Karpas-422 (cell line): ENCODE measurements at regions not wholly inside any gene's neighbourhood (a gene's known extent, or its start where the extent isn't known, plus 50 kb on each side); places are given as distances from the start of the nearest gene placed in this dataset.
"Not testable (repeated sequence)": the region's sequence is repeated elsewhere in the genome, so short reads cannot be mapped to it uniquely, and the experiment has no call there.

Experiments used
- DNase-seq: peaks from one replicate; pipeline ENCODE4 v3.0.0-alpha.2; 2015
- H2AFZ ChIP-seq: fragments of 200-600 bp; sonication (generic); 2 replicates; pipeline ENCODE4 v1.6.1; 2014; ENCODE audit warnings: antibody characterized with exemption, low read length, mixed read lengths
- H3K27ac ChIP-seq: fragments of 200-600 bp; sonication (generic); 2 replicates; pipeline ENCODE4 v1.5.1; 2014; ENCODE audit warnings: mild to moderate bottlenecking, low read length, moderate library complexity
- H3K27me3 ChIP-seq: fragments of 200-600 bp; sonication (generic); 2 replicates; pipeline ENCODE4 v1.6.1; 2014; ENCODE audit warnings: low read length, mixed read lengths
- H3K36me3 ChIP-seq: fragments of 200-600 bp; sonication (generic); 2 replicates; pipeline ENCODE4 v1.6.1; 2014; ENCODE audit warnings: low read length, mixed read lengths; ENCODE audit not compliant: insufficient read depth
- H3K4me1 ChIP-seq: fragments of 200-600 bp; sonication (generic); 2 replicates; pipeline ENCODE4 v1.6.1; 2014; ENCODE audit warnings: mild to moderate bottlenecking, low read length, mixed read lengths
- H3K4me2 ChIP-seq: fragments of 200-600 bp; sonication (generic); 2 replicates; pipeline ENCODE4 v1.6.1; 2014; ENCODE audit warnings: low read length, low read depth, mild to moderate bottlenecking; ENCODE audit not compliant: poor library complexity, severe bottlenecking
- H3K4me3 ChIP-seq: fragments of 200-600 bp; sonication (generic); 2 replicates; pipeline ENCODE4 v1.5.1; 2014; ENCODE audit warnings: mild to moderate bottlenecking, antibody characterized with exemption, low read length, mixed read lengths
- H3K79me2 ChIP-seq: fragments of 200-600 bp; sonication (generic); 2 replicates; pipeline ENCODE4 v1.6.1; 2014; ENCODE audit warnings: mild to moderate bottlenecking, low read length, mixed read lengths
- H3K9ac ChIP-seq: fragments of 200-600 bp; sonication (generic); 2 replicates; pipeline ENCODE4 v1.6.0; 2014; ENCODE audit warnings: low read length
- H3K9me2 ChIP-seq: fragments of 200-600 bp; sonication (generic), shearing (Covaris generic); replicated peaks from 2 replicates; pipeline ENCODE4 v1.6.0; 2014; ENCODE audit warnings: mild to moderate bottlenecking, low read length, moderate library complexity; ENCODE audit not compliant: insufficient read depth
- H3K9me3 ChIP-seq: fragments of 300-700, 200-600 bp; sonication (generic); 2 replicates; pipeline ENCODE4 v1.6.1; 2014; ENCODE audit warnings: low read length, mixed read lengths
- H4K20me1 ChIP-seq: fragments of 200-600 bp; sonication (generic); 2 replicates; pipeline ENCODE4 v1.6.1; 2014; ENCODE audit warnings: mild to moderate bottlenecking, antibody characterized with exemption, low read length, low read depth; ENCODE audit not compliant: insufficient read depth

DNA sequence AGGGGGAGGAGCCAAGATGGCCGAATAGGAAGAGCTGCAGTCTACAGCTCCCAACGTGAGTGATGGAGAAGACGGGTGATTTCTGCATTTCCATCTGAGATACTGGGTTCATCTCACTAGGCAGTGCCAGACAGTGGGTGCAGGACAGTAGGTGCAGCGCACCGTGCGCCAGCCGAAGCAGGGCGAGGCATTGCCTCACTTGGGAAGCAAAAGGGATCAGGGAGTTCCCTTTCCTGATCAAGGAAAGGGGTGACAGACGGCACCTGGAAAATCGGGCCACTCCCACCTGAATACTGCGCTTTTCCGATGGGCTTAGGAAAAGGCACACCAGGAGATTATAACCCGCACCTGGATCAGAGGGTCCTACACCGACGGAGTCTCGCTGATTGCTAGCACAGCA lies 121.1 kb upstream of the SESTD1 start:
- H4K20me1 ChIP-seq, H3K9ac ChIP-seq, H2AFZ ChIP-seq, H3K4me3 ChIP-seq, DNase-seq, H3K4me2 ChIP-seq, H3K9me2 ChIP-seq, H3K79me2 ChIP-seq, H3K4me1 ChIP-seq, H3K9me3 ChIP-seq, H3K27me3 ChIP-seq, H3K36me3 ChIP-seq, H3K27ac ChIP-seq: not testable (repeated sequence)

DNA sequence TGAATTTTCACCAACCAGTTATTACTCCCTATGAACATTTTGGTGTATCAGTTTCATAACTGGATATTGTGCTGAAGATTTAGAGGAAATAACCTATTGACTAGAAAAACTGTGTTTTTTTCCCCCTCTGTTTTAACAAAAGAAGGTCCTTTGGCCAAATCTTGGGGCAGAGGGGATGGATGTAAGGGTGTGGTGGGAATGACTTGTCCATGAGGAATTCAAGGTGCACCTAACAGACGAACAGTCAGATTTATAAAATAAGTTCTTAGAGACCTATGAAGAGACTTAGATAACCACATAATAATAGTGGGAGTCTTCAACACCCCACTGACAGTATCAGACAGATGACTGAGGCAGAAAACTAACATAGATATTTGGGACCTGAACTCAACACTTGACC lies 119.3 kb upstream of the SESTD1 start:
- H3K4me3 ChIP-seq: no peak overlapping the region
- no peaks in the 10 kb centered on the region for H3K27me3 ChIP-seq
- no peaks in the 10 kb centered on the region for H3K9me2 ChIP-seq
- no peaks in the 10 kb centered on the region for H3K9me3 ChIP-seq
- H3K4me2 ChIP-seq: no peak overlapping the region
- no peak overlapping the region for H2AFZ ChIP-seq
- no peaks in the 10 kb centered on the region for H4K20me1 ChIP-seq
- DNase-seq: no peak
- no peaks in the 10 kb centered on the region for H3K4me1 ChIP-seq
- H3K36me3 ChIP-seq: no peaks in the 10 kb centered on the region
- H3K27ac ChIP-seq: no peak overlapping the region
- H3K9ac ChIP-seq: no peak overlapping the region
- no peaks in the 10 kb centered on the region for H3K79me2 ChIP-seq

DNA sequence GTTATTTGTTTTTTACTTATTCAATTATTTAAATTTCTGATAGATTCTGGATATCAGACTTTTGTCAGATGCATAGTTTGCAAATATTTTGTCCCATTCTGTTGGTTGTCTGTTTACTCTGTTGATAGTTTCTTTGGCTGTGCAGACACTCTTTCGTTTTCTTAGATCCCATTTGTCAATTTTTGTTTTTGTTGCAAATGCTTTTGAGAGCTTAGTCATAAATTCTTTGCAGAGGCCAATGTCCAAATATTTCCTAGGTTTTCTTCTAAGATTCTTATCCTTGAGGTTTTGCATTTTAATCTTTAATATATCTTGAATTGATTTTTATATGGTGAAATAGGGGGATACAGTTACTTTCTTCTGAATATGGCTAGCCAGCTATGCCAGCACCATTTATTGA lies 112.7 kb upstream of the SESTD1 start:
- H3K4me3 ChIP-seq: no peak overlapping the region
- H3K27me3 ChIP-seq: no peaks in the 10 kb centered on the region
- no peak overlapping the region for H2AFZ ChIP-seq
- H3K4me1 ChIP-seq: no peaks in the 10 kb centered on the region
- no peak overlapping the region for H3K4me2 ChIP-seq
- no peaks in the 10 kb centered on the region for H3K79me2 ChIP-seq
- H4K20me1 ChIP-seq: no peaks in the 10 kb centered on the region
- H3K27ac ChIP-seq: no peak overlapping the region
- H3K36me3 ChIP-seq: no peaks in the 10 kb centered on the region
- H3K9me2 ChIP-seq: no peaks in the 10 kb centered on the region
- peak; percentile 23 for DNase-seq
- no peaks in the 10 kb centered on the region for H3K9me3 ChIP-seq
- H3K9ac ChIP-seq: no peak overlapping the region

DNA sequence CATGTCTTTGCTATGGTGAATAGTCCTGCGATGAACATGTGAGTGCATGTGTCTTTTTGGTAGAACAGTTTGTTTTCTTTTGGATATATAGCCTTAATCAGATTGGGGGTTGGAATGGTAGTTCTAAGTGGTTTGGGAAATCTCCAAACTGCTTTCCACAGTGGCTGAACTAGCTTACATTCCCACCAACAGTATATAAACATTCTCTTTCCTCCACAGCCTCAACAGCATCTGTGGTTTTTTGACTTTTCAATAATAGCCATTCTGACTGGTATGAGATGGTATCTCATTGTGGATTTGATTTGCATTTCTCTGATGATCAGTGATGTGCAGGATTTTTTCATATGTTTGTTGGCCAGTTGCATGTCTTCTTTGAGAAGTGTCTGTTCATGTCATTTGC lies 112.2 kb upstream of the SESTD1 start:
- no peak overlapping the region for H3K27ac ChIP-seq
- peak; percentile 5 for DNase-seq
- H3K4me2 ChIP-seq: no peak overlapping the region
- no peaks in the 10 kb centered on the region for H3K36me3 ChIP-seq
- no peaks in the 10 kb centered on the region for H3K9me2 ChIP-seq
- H3K9ac ChIP-seq: no peak overlapping the region
- H3K27me3 ChIP-seq: no peaks in the 10 kb centered on the region
- no peaks in the 10 kb centered on the region for H4K20me1 ChIP-seq
- H2AFZ ChIP-seq: no peak overlapping the region
- H3K4me1 ChIP-seq: no peaks in the 10 kb centered on the region
- no peaks in the 10 kb centered on the region for H3K9me3 ChIP-seq
- H3K79me2 ChIP-seq: no peaks in the 10 kb centered on the region
- no peak overlapping the region for H3K4me3 ChIP-seq

DNA sequence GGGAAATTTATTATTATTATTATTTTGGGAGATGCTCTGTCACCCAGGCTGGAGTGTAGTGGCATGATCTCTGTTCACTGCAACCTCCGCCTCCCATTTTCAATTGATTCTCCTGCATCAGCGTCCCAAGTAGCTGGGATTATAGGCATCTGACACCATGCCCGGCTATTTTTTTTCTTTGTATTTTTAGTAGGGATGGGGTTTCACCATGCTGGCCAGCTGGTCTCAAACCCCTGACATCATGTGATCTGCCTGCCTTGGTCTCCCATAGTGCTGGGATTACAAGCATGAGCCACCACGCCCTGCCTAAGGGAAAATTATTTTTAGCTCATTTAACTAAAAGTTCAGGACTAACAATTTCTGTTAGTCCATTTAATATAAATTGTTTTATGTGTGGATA lies 109.2 kb upstream of the SESTD1 start:
- Histone ChIP-seq H3K27me3 (no peaks in the 10 kb centered on the region), H3K79me2 (no peaks in the 10 kb centered on the region), H3K9me3 (no peaks in the 10 kb centered on the region), H3K36me3 (no peaks in the 10 kb centered on the region), H2AFZ (no peak overlapping the region), H3K9ac (no peak overlapping the region), H3K27ac (no peak overlapping the region), H3K4me1 (no peaks in the 10 kb centered on the region), H4K20me1 (no peaks in the 10 kb centered on the region), H3K4me3 (no peak overlapping the region), H3K9me2 (no peaks in the 10 kb centered on the region), H3K4me2 (no peak overlapping the region)
- no peak for DNase-seq

DNA sequence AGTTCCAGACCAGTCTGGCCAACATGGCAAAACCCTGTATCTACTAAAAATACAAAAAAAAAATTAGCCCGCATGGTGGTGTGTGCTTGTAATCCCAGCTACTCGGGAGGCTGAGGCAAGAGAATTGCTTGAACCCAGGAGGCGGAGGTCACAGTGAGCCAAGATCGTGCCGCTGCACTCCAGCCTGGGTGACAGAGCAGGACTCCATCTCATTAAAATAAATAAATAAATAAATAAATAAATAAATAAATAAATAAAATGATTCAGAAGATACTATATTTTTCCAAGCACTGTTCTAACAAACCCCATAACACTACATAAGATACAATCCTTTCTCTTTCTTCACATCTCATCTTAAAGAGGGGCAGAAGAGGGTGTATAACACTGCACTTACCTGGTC lies 100.9 kb upstream of the SESTD1 start:
- H2AFZ ChIP-seq, H3K4me1 ChIP-seq, H3K27me3 ChIP-seq, H3K27ac ChIP-seq, H3K4me2 ChIP-seq, H3K79me2 ChIP-seq, H3K9ac ChIP-seq, H3K9me2 ChIP-seq, H3K36me3 ChIP-seq, H4K20me1 ChIP-seq, H3K4me3 ChIP-seq, DNase-seq, H3K9me3 ChIP-seq: not testable (repeated sequence)

DNA sequence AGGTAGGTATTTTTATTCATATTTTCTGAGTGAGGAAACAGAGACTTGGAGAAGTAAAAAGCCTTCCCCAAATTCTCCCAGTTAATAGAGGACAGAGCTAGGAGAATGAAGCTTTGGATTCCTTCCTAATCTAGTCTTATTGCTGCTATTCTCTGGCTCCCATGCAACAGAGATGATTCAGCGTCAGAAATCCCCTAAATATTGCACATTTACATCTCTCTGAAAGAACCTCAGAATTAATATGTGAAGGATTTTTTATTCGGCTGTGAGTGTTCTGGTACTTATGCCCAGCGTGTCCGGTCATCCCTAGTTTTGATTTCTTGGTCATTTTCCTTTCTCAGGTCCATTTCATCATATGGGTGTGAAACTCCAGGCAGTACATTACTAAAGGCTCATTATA lies 91.2 kb upstream of the SESTD1 start:
- Histone ChIP-seq H3K4me2 (no peak overlapping the region), H4K20me1 (no peaks in the 10 kb centered on the region), H3K36me3 (no peaks in the 10 kb centered on the region), H3K4me3 (no peak overlapping the region), H3K79me2 (no peaks in the 10 kb centered on the region), H3K27ac (no peak overlapping the region), H3K9me3 (no peaks in the 10 kb centered on the region), H3K9ac (no peak overlapping the region), H2AFZ (no peak overlapping the region), H3K4me1 (no peaks in the 10 kb centered on the region), H3K27me3 (no peaks in the 10 kb centered on the region), H3K9me2 (no peaks in the 10 kb centered on the region)
- DNase-seq: no peak

DNA sequence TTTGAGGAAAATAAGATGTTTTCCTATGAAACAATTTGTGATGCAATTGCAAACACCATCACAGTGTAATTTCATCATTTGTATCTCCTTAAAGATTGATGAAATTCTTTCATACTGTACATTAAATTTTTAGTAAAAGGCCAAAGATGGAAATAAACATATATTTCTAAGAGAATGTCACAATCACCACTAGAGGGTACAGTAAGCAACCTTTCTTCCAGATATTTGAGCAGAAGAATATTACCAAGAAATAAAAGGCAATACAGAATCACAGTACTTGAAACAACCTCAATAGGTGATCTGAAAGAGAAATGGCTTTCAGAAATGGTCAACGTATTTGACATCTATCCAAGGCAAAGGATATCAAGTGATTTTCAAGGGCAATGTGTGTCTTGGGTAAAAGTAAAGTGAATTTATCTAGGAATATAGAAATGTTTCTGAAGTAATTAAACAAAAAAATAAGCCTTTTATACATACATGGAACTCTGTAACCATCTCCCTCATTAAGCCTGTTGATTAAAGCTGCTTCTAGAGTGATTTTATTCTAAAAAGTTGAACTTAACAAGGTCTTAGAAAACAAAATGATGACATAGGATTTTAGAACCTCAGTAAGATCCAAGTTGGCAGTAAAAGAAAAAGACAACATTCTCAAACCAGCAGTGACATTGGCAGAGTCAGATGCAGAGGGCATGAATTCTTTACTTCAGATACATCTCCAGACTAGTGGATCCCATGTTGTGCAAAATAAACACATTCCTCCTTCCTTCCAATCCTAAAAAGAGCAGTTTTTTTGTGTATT lies 90.3 kb upstream of the SESTD1 start:
- no peaks in the 10 kb centered on the region for H3K79me2 ChIP-seq
- H3K4me3 ChIP-seq: no peak overlapping the region
- H3K9me2 ChIP-seq: no peaks in the 10 kb centered on the region
- no peak overlapping the region for H3K9ac ChIP-seq
- H3K36me3 ChIP-seq: no peaks in the 10 kb centered on the region
- H3K27me3 ChIP-seq: no peaks in the 10 kb centered on the region
- no peaks in the 10 kb centered on the region for H4K20me1 ChIP-seq
- DNase-seq: peak; percentile 51
- H3K27ac ChIP-seq: no peak overlapping the region
- H3K4me1 ChIP-seq: peaks cover 5% of the 10 kb centered on the region
- no peak overlapping the region for H2AFZ ChIP-seq
- no peaks in the 10 kb centered on the region for H3K9me3 ChIP-seq
- H3K4me2 ChIP-seq: no peak overlapping the region
